Gastrocnemius medialis (tissue), 4 donors: ENCODE measurements at regions not wholly inside any gene's neighbourhood (a gene's known extent, or its start where the extent isn't known, plus 50 kb on each side); places are given as distances from the start of the nearest gene placed in this dataset.

Source experiments
- CTCF ChIP-seq, 5 experiments: fragments of 450-650 bp in 3 of 5; fragments of 200-600 bp in 2 of 5; sonication (generic) in 2 of 5; IDR thresholded peaks in 4 of 5; conservative IDR thresholded peaks in 1 of 5; 1 replicate in 4 of 5; 2 replicates in 1 of 5; pipeline ENCODE4 v1.5.1; 2016 to 2019; ENCODE audit warnings: antibody characterized with exemption in 5 of 5, mild to moderate bottlenecking in 3 of 5, moderate library complexity in 3 of 5
- POLR2A ChIP-seq, 2 donors: fragments of 450-650 bp; IDR thresholded peaks; one replicate each; pipeline ENCODE4 v1.6.1; 2017; ENCODE audit warnings: antibody characterized with exemption in 2 of 2, mild to moderate bottlenecking in 2 of 2, moderate library complexity in 2 of 2

- TF ChIP-seq CTCF (IDR thresholded peaks at IDR 0.05 in 4 of 5, conservative IDR thresholded peaks at IDR 0.05 in 1 of 5): no peak
- no peak for TF ChIP-seq POLR2A (IDR thresholded peaks at IDR 0.05)
Observed at GRCh38 chr5:1706021-1706420, 93.6 kb downstream of the MRPL36 start.
